GM12878 (cell line): ENCODE measurements at regions not wholly inside any gene's neighbourhood (a gene's known extent, or its start where the extent isn't known, plus 50 kb on each side); places are given as distances from the start of the nearest gene placed in this dataset.
"Not testable (repeated sequence)": the region's sequence is repeated elsewhere in the genome, so short reads cannot be mapped to it uniquely, and the experiment has no call there.

Source experiments
- ATAC-seq: fragments of 200-7000 bp; cut with Tn5 transposase; 3 replicates; pipeline ENCODE4 v1.9.1; 2020; ENCODE audit warnings: mild to moderate bottlenecking, moderate library complexity
- BruUV-seq: library from RNA; stranded (reverse); fragments of 400-500 nt; replicated peaks from 2 replicates; lab custom pipeline; 2021; lab: Mats Ljungman, UMichigan
- CTCF ChIA-PET: fragments of 300-600 bp; sonication (Branson Sonifier 250); formaldehyde crosslinking; extraction: SDS; loops from one replicate; lab custom pipeline; 2021; ENCODE audit warnings: inconsistent platforms; lab: Yijun Ruan, JAX
- POLR2A ChIA-PET: fragments of 350-600 bp; formaldehyde crosslinking; extraction: SDS; loops from one replicate; lab custom pipeline; 2021; ENCODE audit warnings: inconsistent platforms; lab: Charles Lee
- RAD21 ChIA-PET: fragments of 300-600 bp; sonication (Branson Sonifier 250); formaldehyde crosslinking; loops from one replicate; lab custom pipeline; 2023; ENCODE audit warnings: antibody characterized with exemption; ENCODE audit not compliant: unreplicated experiment; lab: Charles Lee
- SMC1A ChIA-PET: fragments of 300-600 bp; sonication (Branson Sonifier 250); formaldehyde crosslinking; loops from one replicate; lab custom pipeline; 2023; ENCODE audit not compliant: unreplicated experiment, uncharacterized antibody; lab: Charles Lee
- DNase-seq: peaks from one replicate; pipeline ENCODE4 v3.0.0-alpha.2; 2011; ENCODE audit warnings: low read depth, low spot score
- FAIRE-seq: peaks from 3 replicates; lab custom pipeline; 2011; peaks lifted over from hg19 to GRCh38; lab: Jason Lieb, UNC
- H2AFZ ChIP-seq: 2 replicates; pipeline ENCODE4 v1.6.0; 2011; ENCODE audit warnings: low read depth, low read length, control low read depth; ENCODE audit not compliant: control insufficient read depth
- H3K27ac ChIP-seq: 2 replicates; pipeline ENCODE4 v1.5.1; 2011; ENCODE audit warnings: control low read depth; ENCODE audit not compliant: control insufficient read depth, insufficient read depth
- H3K27me3 ChIP-seq, 2 experiments: replicated peaks in 1 of 2; 2 replicates each; pipeline versions ENCODE4 v1.6.0 to v1.6.1; 2011; ENCODE audit warnings: low read length in 1 of 2; ENCODE audit not compliant: control insufficient read depth in 2 of 2, insufficient read depth in 2 of 2
- H3K36me3 ChIP-seq, 2 experiments: 2 replicates each; pipeline ENCODE4 v1.5.1; 2011; ENCODE audit warnings: low read length in 1 of 2; ENCODE audit not compliant: control insufficient read depth in 2 of 2, insufficient read depth in 2 of 2
- H3K4me1 ChIP-seq: 2 replicates; pipeline ENCODE4 v1.6.1; 2011; ENCODE audit warnings: mild to moderate bottlenecking, low read length, moderate library complexity, mixed read lengths; ENCODE audit not compliant: control insufficient read depth, insufficient read depth
- H3K4me2 ChIP-seq: 2 replicates; pipeline ENCODE4 v1.6.0; 2011; ENCODE audit warnings: control low read depth; ENCODE audit not compliant: control insufficient read depth, insufficient read depth
- H3K4me3 ChIP-seq: fragments of 200-600 bp; sonication (generic); 2 replicates; pipeline ENCODE4 v1.5.1; 2016
- H3K79me2 ChIP-seq: 2 replicates; pipeline ENCODE4 v1.6.0; 2011; ENCODE audit warnings: low read length; ENCODE audit not compliant: control insufficient read depth, insufficient read depth
- H3K9ac ChIP-seq: 2 replicates; pipeline ENCODE4 v1.8.0; 2011; ENCODE audit warnings: low read length, control low read depth, mixed read lengths; ENCODE audit not compliant: control insufficient read depth, insufficient read depth
- H3K9me3 ChIP-seq: replicated peaks from 3 replicates; pipeline ENCODE4 v1.5.1; 2011; ENCODE audit warnings: mild to moderate bottlenecking, low read length; ENCODE audit not compliant: control insufficient read depth, insufficient read depth
- H4K20me1 ChIP-seq: 2 replicates; pipeline ENCODE4 v1.6.0; 2011; ENCODE audit not compliant: control insufficient read depth, insufficient read depth
- CBFB ChIP-seq: IDR thresholded peaks from 2 replicates; pipeline ENCODE4 v1.6.1; 2016; ENCODE audit warnings: antibody characterized with exemption, low read depth
- CREM ChIP-seq: IDR thresholded peaks from 2 replicates; pipeline ENCODE4 v1.6.1; 2014; ENCODE audit warnings: antibody characterized with exemption, low read depth
- EP300 ChIP-seq, 2 experiments: fragments of 150-350 bp in 1 of 2; IDR thresholded peaks; 2 replicates each; pipeline ENCODE4 v1.6.1; 2011 to 2012; ENCODE audit warnings: low read depth in 2 of 2, low read length in 2 of 2, borderline replicate concordance in 1 of 2, improper control_type of control experiment in 1 of 2, inconsistent platforms in 1 of 2; ENCODE audit not compliant: control insufficient read depth in 1 of 2
- FOXK2 ChIP-seq: fragments of 450-650 bp; IDR thresholded peaks from 2 replicates; pipeline ENCODE4 v1.6.1; 2017; ENCODE audit warnings: mild to moderate bottlenecking, moderate library complexity
- NR2C1 ChIP-seq: fragments of 450-650 bp; IDR thresholded peaks from 2 replicates; pipeline ENCODE4 v1.6.1; 2017; ENCODE audit warnings: antibody characterized with exemption, mild to moderate bottlenecking, moderate library complexity
- RELA ChIP-seq: fragments of 450-650 bp; IDR thresholded peaks from 2 replicates; pipeline ENCODE4 v1.8.0; 2014; ENCODE audit warnings: borderline replicate concordance; ENCODE audit not compliant: partially characterized antibody
- ZNF384 ChIP-seq: IDR thresholded peaks from 2 replicates; pipeline ENCODE4 v1.6.1; 2012; ENCODE audit warnings: low read depth, mild to moderate bottlenecking, low read length, improper control_type of control experiment, borderline replicate concordance
- ZNF622 ChIP-seq: fragments of 450-650 bp; IDR thresholded peaks from 2 replicates; pipeline ENCODE4 v1.6.1; 2017; ENCODE audit warnings: mild to moderate bottlenecking, inconsistent platforms
- WGBS: methylation state at CpG from one replicate; pipeline ENCODE4 v1.1.6; 2016; ENCODE audit warnings: low lambda C conversion rate; ENCODE audit not compliant: insufficient replicate concordance, insufficient coverage; ENCODE audit errors: missing lambda C conversion rate; 5-methylcytosine and 5-hydroxymethylcytosine counted together
- in situ Hi-C: fragments of 300-500 bp; cut with MboI; formaldehyde crosslinking; loops from 9 replicates; pipeline ENCODE4 v1.14.3; 2018; ENCODE audit warnings: mixed read lengths
- intact Hi-C: fragments of 100-400 bp; cut with micrococcal nuclease; formaldehyde crosslinking; loops from one replicate; pipeline ENCODE4 v1.14.2; 2022; ENCODE audit not compliant: unreplicated experiment
- TF ChIP-seq, protein P1 (sequence below): IDR thresholded peaks from 2 replicates; pipeline ENCODE4 v1.6.1; 2011; ENCODE audit warnings: mild to moderate bottlenecking, low read depth, low read length, moderate library complexity; ENCODE audit not compliant: insufficient replicate concordance

DNA sequence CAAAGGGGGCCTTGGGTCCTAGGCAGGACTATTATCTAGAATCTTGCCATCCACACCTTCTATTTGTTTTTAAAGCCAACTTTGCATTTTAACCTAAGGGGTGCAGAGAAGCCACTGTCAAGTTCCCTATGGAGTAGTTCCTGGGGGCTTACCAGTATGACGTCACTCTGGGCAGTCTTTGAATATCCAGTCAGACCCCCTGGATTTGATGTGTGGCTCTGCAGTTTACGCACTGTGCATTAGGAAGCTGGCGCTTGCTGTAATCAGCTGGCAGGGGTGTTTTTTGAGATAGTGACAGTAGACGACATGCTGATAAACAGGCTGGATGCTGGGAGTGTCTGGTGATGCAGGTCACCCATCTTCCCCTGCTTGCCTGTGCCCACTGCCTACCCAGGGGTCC lies 892.7 kb upstream of the ZNF722 start (continued):
- TF ChIP-seq EP300 (IDR thresholded peaks at IDR 0.05; ENCODE audit: borderline replicate concordance in 1 of 2, control insufficient read depth in 1 of 2, low read depth in 2 of 2, low read length in 2 of 2) (no peak), ZNF384 (no peak), RELA (no peak), CBFB (no peak), NR2C1 (no peak), CREM (no peak), ZNF622 (no peak)
- TF ChIP-seq, protein P1, sequence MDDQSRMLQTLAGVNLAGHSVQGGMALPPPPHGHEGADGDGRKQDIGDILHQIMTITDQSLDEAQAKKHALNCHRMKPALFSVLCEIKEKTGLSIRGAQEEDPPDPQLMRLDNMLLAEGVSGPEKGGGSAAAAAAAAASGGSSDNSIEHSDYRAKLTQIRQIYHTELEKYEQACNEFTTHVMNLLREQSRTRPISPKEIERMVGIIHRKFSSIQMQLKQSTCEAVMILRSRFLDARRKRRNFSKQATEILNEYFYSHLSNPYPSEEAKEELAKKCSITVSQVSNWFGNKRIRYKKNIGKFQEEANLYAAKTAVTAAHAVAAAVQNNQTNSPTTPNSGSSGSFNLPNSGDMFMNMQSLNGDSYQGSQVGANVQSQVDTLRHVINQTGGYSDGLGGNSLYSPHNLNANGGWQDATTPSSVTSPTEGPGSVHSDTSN, result no peak
- TF ChIP-seq, all 136 proteins: peak for 0

- intact Hi-C loops (no loop called here), in situ Hi-C loops (no loop called here)
- H4K20me1 ChIP-seq, result no peaks in the 10 kb centered on the region
- no peak overlapping the region for H3K9ac ChIP-seq
- H3K4me2 ChIP-seq, result no peak overlapping the region
- no TSS peak for BruUV-seq
- H3K27ac ChIP-seq, result no peak overlapping the region
- POLR2A ChIA-PET, result no interaction called here
- no peak for DNase-seq
- H3K27me3 ChIP-seq, result no peaks in the 10 kb centered on the region
- no peak overlapping the region for H2AFZ ChIP-seq
- no peak for FAIRE-seq
- RAD21 ChIA-PET, result no interaction called here
- H3K36me3 ChIP-seq, result no peaks in the 10 kb centered on the region
- no peak for ATAC-seq
- H3K4me1 ChIP-seq, result no peaks in the 10 kb centered on the region
- H3K79me2 ChIP-seq, result no peaks in the 10 kb centered on the region
- SMC1A ChIA-PET, result no interaction called here
- H3K9me3 ChIP-seq, result no peaks in the 10 kb centered on the region; the same call in 2 of the 3 replicates
- CTCF ChIA-PET, result no interaction called here
- TF ChIP-seq FOXK2, result no peak
- TF ChIP-seq, all 136 proteins: peak for 0
- no peak overlapping the region for H3K4me3 ChIP-seq
- WGBS, result 38% methylated on average over 11 of the region's 11 CpGs
These were observed 891.9 kb upstream of the ZNF722 start for GRCh38 chr7:63106506-63107388.

GRCh38 chr7:63111511-63111910 lies 887.1 kb upstream of the ZNF722 start:
- H3K4me2 ChIP-seq, H3K4me3 ChIP-seq, ATAC-seq, H2AFZ ChIP-seq, H3K27me3 ChIP-seq, H3K4me1 ChIP-seq, BruUV-seq, FAIRE-seq, SMC1A ChIA-PET, POLR2A ChIA-PET, H3K79me2 ChIP-seq, H4K20me1 ChIP-seq, in situ Hi-C loops, intact Hi-C loops, H3K36me3 ChIP-seq, H3K9ac ChIP-seq, H3K27ac ChIP-seq, RAD21 ChIA-PET, CTCF ChIA-PET, H3K9me3 ChIP-seq, DNase-seq: not testable (repeated sequence)
- WGBS, result 40% methylated on average over 6 of the region's 7 CpGs
